Sigmoid colon (tissue), 4 donors: ENCODE measurements at regions not wholly inside any gene's neighbourhood (a gene's known extent, or its start where the extent isn't known, plus 50 kb on each side); places are given as distances from the start of the nearest gene placed in this dataset.

Experiments
- EP300 ChIP-seq, 4 donors: sonication (generic); formaldehyde crosslinking; IDR thresholded peaks; one replicate each; pipeline ENCODE4 v1.6.1; 2017; ENCODE audit warnings: antibody characterized with exemption in 4 of 4
- TF ChIP-seq, protein P1 (sequence below), 4 experiments: fragments of 450-650 bp in 3 of 4; fragments of 200-600 bp in 1 of 4; IDR thresholded peaks; one replicate each; pipeline ENCODE4 v1.5.1; 2016 to 2019; ENCODE audit warnings: antibody characterized with exemption in 4 of 4, mild to moderate bottlenecking in 3 of 4, moderate library complexity in 2 of 4

DNA sequence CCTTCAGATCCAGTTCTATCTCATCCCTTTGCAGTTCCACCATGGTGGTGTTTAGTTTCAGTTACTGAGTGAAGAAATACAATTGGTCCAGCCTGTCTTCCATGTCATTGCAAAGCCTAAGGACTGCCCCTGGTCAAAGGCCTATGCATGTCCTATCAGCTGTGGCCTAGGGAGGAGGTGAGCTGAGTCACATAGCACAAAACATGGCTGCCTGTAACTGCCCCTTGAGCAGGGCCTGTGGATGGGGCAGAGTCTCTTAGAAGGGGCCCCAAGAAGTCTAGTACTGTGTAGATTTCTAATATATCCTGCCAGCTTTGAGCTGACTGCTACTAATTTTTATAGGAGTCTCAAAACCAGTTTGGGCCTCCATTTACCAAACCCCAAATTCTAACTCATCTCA is 296.7 kb downstream of the FBXW7 start:
- TF ChIP-seq, protein P1, sequence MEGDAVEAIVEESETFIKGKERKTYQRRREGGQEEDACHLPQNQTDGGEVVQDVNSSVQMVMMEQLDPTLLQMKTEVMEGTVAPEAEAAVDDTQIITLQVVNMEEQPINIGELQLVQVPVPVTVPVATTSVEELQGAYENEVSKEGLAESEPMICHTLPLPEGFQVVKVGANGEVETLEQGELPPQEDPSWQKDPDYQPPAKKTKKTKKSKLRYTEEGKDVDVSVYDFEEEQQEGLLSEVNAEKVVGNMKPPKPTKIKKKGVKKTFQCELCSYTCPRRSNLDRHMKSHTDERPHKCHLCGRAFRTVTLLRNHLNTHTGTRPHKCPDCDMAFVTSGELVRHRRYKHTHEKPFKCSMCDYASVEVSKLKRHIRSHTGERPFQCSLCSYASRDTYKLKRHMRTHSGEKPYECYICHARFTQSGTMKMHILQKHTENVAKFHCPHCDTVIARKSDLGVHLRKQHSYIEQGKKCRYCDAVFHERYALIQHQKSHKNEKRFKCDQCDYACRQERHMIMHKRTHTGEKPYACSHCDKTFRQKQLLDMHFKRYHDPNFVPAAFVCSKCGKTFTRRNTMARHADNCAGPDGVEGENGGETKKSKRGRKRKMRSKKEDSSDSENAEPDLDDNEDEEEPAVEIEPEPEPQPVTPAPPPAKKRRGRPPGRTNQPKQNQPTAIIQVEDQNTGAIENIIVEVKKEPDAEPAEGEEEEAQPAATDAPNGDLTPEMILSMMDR (IDR thresholded peaks at IDR 0.05), result no peak
- TF ChIP-seq EP300 (IDR thresholded peaks at IDR 0.05), result no peak
